NCI-H2171 (cell line): ENCODE measurements at regions not wholly inside any gene's neighbourhood (a gene's known extent, or its start where the extent isn't known, plus 50 kb on each side); places are given as distances from the start of the nearest gene placed in this dataset.
"Not testable (repeated sequence)": the region's sequence is repeated elsewhere in the genome, so short reads cannot be mapped to it uniquely, and the experiment has no call there.

Experiments used
- DNase-seq: peaks from one replicate; lab custom pipeline; 2025; lab: John Stamatoyannopoulos, UW

GRCh38 chr14:57061009-57061711 is 207.5 kb downstream of the EXOC5 start:
- DNase-seq, result no peak

GRCh38 chr14:57060276-57060955 is 208.3 kb downstream of the EXOC5 start:
- DNase-seq, result peak; percentile 9

GRCh38 chr14:57058319-57058718 is 210.4 kb downstream of the EXOC5 start:
- DNase-seq, result peak; percentile 48

GRCh38 chr14:57057803-57058202 is 210.9 kb downstream of the EXOC5 start:
- DNase-seq, result peak; percentile 95

DNA sequence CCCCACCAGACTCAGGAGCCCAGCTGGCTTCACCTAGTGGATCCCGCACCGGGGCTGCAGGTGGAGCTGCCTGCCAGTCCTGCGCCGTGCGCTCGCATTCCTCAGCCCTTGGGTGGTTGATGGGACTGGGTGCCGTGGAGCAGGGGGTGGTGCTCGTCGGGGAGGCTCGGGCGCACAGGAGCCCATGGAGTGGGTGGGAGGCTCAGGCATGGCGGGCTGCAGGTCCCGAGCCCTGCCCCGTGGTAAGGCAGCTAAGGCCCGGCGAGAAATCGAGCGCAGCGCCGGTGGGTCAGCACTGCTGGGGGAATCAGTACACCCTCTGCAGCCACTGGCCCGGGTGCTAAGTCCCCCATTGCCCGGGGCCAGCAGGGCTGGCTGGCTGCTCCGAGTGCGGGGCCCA is 212.2 kb downstream of the EXOC5 start:
- not testable (repeated sequence) for DNase-seq

DNA sequence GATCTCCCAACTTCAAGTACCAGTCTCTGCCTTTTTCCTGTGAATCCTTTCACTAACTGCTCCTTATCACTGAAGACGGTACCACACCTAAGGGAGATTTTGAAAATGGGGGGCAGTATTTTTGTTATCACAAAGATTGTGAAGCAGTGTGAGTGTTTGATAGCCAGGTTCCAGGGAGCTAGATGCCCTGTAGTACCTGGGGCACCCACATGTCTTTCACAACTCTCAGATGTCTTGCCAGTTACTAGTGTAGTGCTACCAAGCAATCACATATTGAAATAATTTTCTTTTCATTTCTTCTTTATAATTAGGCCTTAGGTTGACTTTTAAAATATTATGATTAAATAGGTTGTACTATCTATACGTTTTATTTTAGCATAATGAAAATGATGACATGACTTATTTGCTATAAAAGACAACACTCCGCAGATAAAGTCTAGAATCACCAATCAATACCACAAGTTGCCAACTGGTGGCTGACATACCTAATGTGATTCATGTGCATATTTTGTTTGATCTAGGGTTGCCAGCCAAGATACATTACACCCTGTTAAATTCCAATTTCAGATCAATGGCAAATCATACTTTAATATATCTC is 215.9 kb downstream of the EXOC5 start:
- no peak for DNase-seq

GRCh38 chr14:57051633-57052032 is 217.1 kb downstream of the EXOC5 start:
- no peak for DNase-seq

GRCh38 chr14:57049848-57050247 is 218.9 kb downstream of the EXOC5 start:
- DNase-seq, result no peak

- no peak for DNase-seq
These were observed 222.5 kb downstream of the EXOC5 start for GRCh38 chr14:57046175-57046574.

DNA sequence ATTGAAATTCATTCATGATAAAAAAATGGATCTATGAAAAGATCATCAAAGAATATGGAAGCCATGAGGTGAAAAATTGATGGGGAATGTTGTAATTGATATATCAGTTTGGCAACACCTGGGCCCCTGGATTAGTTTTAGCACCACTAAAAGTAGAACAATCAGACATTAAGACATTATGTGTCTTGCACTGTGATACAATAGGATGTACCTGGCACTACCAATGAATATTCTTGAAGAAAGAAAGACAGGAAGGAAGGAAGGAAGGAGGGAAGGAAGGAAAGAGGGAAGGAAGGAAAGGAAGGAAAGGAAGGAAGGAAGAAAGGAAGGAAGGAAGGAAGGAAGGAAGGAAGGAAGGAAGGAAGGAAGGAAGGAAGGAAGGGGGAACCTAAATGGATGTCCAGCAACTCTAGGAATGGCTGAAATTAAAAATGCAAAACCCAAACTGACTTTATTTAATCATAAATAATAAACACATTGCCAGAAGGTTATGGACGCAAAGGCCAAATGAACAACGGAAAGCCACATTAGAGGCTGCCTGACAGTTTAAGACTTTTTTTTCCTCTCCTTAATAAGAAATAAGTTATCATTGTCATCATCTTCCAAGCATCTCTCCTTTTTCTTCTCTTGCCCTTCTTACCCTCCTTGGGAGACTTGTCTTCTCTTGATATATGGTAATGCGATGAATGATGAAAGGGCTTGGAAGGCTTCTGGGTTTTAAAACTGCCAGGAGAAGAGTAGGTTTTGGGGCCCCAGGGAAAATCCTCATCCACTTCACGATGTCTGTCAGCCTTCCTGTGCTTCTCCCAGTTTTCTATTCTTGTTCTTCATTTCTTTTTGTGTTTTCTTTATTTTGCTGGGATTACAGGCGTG is 224.4 kb downstream of the EXOC5 start:
- not testable (repeated sequence) for DNase-seq

DNA sequence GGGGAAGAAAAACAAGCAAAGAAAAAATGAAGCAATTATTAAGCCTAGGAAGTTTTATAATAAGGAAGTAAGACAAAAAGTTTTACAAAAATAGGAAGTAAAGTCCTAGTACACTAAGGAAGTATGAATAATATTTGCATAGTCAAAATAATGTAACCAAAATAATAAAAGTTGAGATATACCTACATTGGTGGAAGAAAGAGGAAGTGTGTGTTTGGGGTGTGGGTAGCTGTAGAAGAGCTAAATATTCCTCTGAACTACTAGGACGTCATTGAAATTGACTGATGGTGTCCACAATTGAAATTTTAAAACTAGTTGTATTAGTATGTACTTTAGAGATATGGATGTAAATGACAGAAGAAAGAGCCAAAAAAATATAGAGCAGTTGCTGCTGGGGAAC is 228.4 kb upstream of the OTX2 start:
- DNase-seq, result no peak

DNA sequence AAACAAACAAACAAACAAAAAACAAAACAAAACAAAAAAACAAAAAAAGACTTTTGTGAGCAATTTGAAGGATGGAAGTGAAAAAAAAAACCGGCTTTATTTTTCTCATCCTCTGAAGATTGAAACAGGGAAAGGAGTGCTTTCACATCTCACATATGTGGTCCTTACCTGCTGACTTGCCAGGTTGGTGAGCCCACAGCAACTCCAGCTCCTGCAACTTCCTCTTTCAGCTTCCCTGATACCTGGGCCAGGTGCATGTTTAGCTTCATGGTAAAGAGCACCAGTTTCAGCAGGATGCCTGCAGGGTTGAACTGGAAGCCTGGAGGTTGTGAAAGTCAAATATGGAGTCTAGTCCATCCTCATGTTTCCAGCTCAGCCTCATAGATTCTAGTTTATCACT is 221.2 kb upstream of the OTX2 start:
- no peak for DNase-seq

DNA sequence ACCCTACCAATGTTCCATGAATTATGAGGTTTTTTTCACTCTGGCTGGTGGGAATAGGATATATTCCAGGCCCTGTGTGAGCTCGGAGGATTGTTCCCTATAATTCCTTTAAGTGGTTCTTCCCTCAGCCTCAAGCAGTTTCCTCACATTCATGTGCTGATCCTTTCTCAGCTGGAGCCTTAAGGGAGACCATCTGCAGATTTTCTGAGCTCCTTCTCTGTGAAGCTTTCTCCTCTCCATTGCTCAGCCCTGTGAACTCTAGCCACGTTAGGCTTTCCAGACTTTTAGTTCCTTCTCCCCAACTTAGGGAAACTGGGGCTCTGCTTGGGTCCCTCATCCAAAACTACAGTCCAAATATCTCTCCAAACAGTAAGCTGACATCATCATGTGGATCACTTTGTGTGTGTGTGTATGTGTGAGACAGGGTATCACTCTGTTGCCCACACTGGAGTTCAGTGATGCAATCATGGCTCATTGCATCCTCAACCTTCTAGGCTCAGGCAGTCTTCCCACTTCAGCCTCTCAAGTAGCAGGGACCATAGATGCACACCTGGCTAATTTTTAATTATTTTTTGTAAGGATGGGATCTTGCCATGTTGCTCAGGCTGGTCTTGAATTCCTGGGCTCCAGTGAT is 219.5 kb upstream of the OTX2 start:
- DNase-seq, result no peak

- no peak for DNase-seq
These were observed 215.2 kb upstream of the OTX2 start for GRCh38 chr14:57025456-57025855.

GRCh38 chr14:57022608-57023007 is 212.3 kb upstream of the OTX2 start:
- no peak for DNase-seq

DNA sequence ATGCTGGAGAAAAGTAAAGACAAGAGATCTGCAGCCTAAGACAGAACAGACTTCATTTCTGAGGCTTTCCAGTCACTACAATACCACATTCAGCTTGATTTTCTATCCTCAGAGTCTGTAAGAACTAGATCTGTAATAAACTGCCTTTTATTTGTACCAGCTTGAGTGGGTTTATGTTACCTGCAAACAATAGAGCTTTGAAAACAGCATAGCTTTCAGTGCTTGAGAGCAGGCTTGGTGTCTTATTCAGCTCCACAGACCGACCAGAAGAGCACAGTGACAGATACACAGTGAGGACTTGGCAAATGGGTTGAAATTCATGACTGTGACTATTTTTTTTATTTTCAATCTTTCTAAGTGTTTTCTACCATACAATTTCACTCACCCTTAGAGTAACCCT is 207.8 kb upstream of the OTX2 start:
- DNase-seq, result no peak

GRCh38 chr14:57013987-57014386 is 203.7 kb upstream of the OTX2 start:
- no peak for DNase-seq

GRCh38 chr14:57009585-57010515 is 199.6 kb upstream of the OTX2 start:
- peak; percentile 80 for DNase-seq

DNA sequence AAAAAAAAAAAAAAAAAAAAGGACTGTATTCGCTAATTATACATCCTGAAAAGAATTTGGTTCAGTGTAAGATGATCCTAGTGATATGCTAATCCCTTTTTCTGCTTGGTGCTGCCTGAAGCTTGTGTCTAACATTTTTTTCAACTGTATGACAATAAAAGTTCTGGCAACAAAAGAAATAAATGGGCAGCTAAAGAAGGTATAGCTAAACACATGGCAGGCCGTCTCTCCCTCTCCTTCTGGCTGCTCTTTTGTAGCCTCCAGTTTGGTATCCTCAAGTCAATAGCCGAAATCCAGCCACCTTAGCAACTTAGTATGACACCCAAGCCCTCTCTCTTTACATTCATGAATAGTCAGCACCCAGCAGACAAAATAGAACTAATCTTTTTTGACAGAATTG is 198.3 kb upstream of the OTX2 start:
- DNase-seq, result peak; percentile 58

DNA sequence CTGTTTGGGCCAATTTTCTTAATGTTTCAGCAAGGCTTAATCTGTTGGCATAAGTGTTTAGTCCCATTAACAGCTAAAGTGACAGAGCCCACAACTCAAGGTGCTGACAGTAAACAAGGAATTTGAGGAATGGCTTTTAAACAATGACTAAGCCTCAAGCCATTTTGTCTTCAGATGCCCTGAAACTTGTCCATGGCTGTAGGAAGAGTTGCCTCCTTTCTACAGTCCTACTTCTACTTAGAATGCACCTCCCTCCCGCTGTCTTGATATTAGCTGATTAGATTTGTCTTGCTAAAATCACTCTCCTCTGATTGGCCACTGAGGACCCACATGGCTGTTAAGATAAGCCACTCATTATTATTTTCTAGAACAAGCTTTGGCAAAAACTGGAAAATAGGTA is 188.4 kb upstream of the OTX2 start:
- DNase-seq, result no peak
